ENCODE measurements at regions not wholly inside any gene's neighbourhood (a gene's known extent, or its start where the extent isn't known, plus 50 kb on each side); places are given as distances from the start of the nearest gene placed in this dataset.

DNA sequence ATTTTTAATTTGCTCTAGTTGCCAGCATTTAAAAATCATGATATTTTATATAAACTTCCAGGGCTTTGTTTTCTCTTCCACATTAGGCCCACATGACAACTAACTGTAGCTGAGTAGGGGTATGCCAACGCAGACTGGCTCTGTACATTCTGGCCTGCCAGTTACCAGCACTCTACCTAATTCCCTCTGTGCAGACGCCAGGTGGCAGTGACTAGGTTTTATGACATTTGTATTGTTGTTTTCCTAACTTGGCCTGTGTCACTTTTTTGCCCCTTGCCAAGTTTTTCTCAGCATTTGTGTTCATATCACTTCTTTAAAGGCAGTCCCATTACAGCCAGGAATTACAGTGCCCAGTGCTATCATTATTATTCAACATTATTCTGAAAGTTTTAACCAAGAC is 347.5 kb downstream of the NKX6-1 start:
- H3K4me1 ChIP-seq (ENCODE audit: control insufficient read depth, insufficient read depth, low read length), result no peaks in the 10 kb centered on the region
- H2AK9ac ChIP-seq (replicated peaks; ENCODE audit: low read depth, low read length, poor library complexity), result no peak overlapping the region
- H2BK20ac ChIP-seq (ENCODE audit: low read depth, low read length), result no peak overlapping the region
- H3K4me2 ChIP-seq (ENCODE audit: low read depth, low read length), result no peak overlapping the region
- ChIA-PET POLR2A (ENCODE audit: unreplicated experiment) (no interaction called here), CTCF (interaction anchor here (0.6 kb wide), 1 partner anchor 472 kb away, joined by 5 read pairs; no protein-coding TSS in a partner anchor)
- no peak overlapping the region for H3K9ac ChIP-seq (ENCODE audit: low read depth, low read length)
- no peak overlapping the region for H2AK5ac ChIP-seq (ENCODE audit: low read depth, low read length)
- TF ChIP-seq, protein P1, sequence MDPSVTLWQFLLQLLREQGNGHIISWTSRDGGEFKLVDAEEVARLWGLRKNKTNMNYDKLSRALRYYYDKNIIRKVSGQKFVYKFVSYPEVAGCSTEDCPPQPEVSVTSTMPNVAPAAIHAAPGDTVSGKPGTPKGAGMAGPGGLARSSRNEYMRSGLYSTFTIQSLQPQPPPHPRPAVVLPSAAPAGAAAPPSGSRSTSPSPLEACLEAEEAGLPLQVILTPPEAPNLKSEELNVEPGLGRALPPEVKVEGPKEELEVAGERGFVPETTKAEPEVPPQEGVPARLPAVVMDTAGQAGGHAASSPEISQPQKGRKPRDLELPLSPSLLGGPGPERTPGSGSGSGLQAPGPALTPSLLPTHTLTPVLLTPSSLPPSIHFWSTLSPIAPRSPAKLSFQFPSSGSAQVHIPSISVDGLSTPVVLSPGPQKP (IDR thresholded peaks at IDR 0.05; ENCODE audit: borderline replicate concordance, low read depth, low read length), result no peak
- TF ChIP-seq BHLHE40 (IDR thresholded peaks at IDR 0.05; ENCODE audit: low read depth, low read length) (no peak), RCOR1 (IDR thresholded peaks at IDR 0.05; ENCODE audit: insufficient replicate concordance, low read length) (no peak)
- intact Hi-C loops (cut with micrococcal nuclease) (no loop called here), dilution Hi-C loops (cut with HindIII; ENCODE audit: low sequenced_read_pairs, unreplicated experiment) (no loop called here), in situ Hi-C loops (cut with MboI; ENCODE audit: low sequenced_read_pairs) (no loop called here)
- H3K9me3 ChIP-seq (ENCODE audit: control insufficient read depth, insufficient read depth, low read length), result no peaks in the 10 kb centered on the region
- ATAC-seq (ENCODE audit: low read depth) (no peak), DNase-seq (no peak)
- no peak overlapping the region for H2AFZ ChIP-seq (replicated peaks; ENCODE audit: low read length, poor library complexity)
- H3K23ac ChIP-seq (ENCODE audit: low read depth, low read length), result no peak overlapping the region
- no peaks in the 10 kb centered on the region for H3K79me1 ChIP-seq (ENCODE audit: low read depth in 1 of 2, low read length in 2 of 2)
- no peak overlapping the region for H2BK120ac ChIP-seq (ENCODE audit: low read depth, low read length)
- no peaks in the 10 kb centered on the region for H4K20me1 ChIP-seq (ENCODE audit: insufficient read depth, low read length)
- H3K27me3 ChIP-seq (ENCODE audit: control insufficient read depth, insufficient read depth, low read length), result no peaks in the 10 kb centered on the region
- H4K8ac ChIP-seq (ENCODE audit: low read depth in 2 of 2, low read length in 2 of 2), result no peak overlapping the region
- H3K36me3 ChIP-seq (ENCODE audit: control insufficient read depth, insufficient read depth, low read length), result no peaks in the 10 kb centered on the region
- no peak overlapping the region for H3K4me3 ChIP-seq (ENCODE audit: insufficient read depth, low read depth, low read length)
- WGBS, 2 experiments (ENCODE audit: extremely low coverage in 2 of 2, insufficient read length in 1 of 2), result no CpG with 5 or more reads among the region's 2 CpGs
- BruUV-seq (replicated peaks), result no TSS peak
- no peak overlapping the region for H3K18ac ChIP-seq (ENCODE audit: low read depth, low read length)
- no peak overlapping the region for H2BK15ac ChIP-seq (ENCODE audit: low read depth, low read length)
- H3K9me1 ChIP-seq (ENCODE audit: insufficient read depth, low read length), result no peaks in the 10 kb centered on the region
- no peak overlapping the region for H3K14ac ChIP-seq (replicated peaks; ENCODE audit: low read depth, low read length)
- no peak overlapping the region for H4K5ac ChIP-seq (ENCODE audit: low read depth, low read length)
- no peak overlapping the region for H3K27ac ChIP-seq (ENCODE audit: insufficient read depth, low read length)
- no peak overlapping the region for H4K91ac ChIP-seq (ENCODE audit: insufficient read depth, low read depth, low read length)
- no peak overlapping the region for H3K4ac ChIP-seq (ENCODE audit: low read depth, low read length)
- H2BK5ac ChIP-seq (ENCODE audit: low read depth, low read length, poor library complexity, severe bottlenecking), result no peak overlapping the region
- H3K56ac ChIP-seq (ENCODE audit: extremely low read depth, insufficient read depth, low read length), result no peak overlapping the region

Measured in IMR-90 (cell line).